ENCODE measurements at regions not wholly inside any gene's neighbourhood (a gene's known extent, or its start where the extent isn't known, plus 50 kb on each side); places are given as distances from the start of the nearest gene placed in this dataset.

DNA sequence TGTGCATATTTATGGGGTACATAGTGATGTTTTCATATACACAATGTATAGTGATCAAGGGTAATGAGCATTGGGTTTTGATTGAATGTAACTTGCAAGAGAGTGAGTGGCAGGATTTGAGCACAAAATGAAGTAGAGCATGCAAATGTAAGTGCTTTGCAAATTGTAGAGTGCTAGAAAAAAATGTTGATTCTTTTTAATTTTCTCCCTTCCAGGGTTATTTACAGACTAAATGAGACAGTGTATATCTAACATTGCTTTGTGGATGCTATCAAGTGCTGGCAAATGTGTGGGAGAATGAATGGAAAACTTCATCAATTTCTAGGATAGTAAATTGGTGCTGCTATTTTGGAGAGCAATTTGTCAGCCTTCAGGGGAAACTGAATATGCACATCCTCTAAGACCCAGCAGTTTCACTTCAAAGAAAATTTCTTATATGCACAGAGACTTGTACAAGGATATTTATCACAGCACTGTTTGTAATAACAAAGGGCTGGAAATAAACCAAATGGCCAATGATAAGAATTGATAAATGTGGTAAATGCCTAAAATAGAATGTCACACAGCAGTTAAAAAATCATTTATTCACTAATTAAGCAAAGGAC, 120.6 kb upstream of the PLPP4 start:
- TF ChIP-seq, protein P1, sequence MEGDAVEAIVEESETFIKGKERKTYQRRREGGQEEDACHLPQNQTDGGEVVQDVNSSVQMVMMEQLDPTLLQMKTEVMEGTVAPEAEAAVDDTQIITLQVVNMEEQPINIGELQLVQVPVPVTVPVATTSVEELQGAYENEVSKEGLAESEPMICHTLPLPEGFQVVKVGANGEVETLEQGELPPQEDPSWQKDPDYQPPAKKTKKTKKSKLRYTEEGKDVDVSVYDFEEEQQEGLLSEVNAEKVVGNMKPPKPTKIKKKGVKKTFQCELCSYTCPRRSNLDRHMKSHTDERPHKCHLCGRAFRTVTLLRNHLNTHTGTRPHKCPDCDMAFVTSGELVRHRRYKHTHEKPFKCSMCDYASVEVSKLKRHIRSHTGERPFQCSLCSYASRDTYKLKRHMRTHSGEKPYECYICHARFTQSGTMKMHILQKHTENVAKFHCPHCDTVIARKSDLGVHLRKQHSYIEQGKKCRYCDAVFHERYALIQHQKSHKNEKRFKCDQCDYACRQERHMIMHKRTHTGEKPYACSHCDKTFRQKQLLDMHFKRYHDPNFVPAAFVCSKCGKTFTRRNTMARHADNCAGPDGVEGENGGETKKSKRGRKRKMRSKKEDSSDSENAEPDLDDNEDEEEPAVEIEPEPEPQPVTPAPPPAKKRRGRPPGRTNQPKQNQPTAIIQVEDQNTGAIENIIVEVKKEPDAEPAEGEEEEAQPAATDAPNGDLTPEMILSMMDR (IDR thresholded peaks at IDR 0.05; ENCODE audit: low read depth, low read length, poor library complexity, severe bottlenecking), result no peak
- no peak for TF ChIP-seq EZH2phosphoT487 (IDR thresholded peaks at IDR 0.05; ENCODE audit: borderline replicate concordance, low read length)
